ENCODE measurements at regions not wholly inside any gene's neighbourhood (a gene's known extent, or its start where the extent isn't known, plus 50 kb on each side); places are given as distances from the start of the nearest gene placed in this dataset.

- no peak overlapping the region for H2BK20ac ChIP-seq (ENCODE audit: low read depth, low read length)
- H2AFZ ChIP-seq (replicated peaks; ENCODE audit: low read length, poor library complexity) = no peak overlapping the region
- no peak overlapping the region for H3K4me3 ChIP-seq (ENCODE audit: insufficient read depth, low read depth, low read length)
- ChIA-PET CTCF (no interaction called here), POLR2A (ENCODE audit: unreplicated experiment) (no interaction called here)
- no peak overlapping the region for H2BK5ac ChIP-seq (ENCODE audit: low read depth, low read length, poor library complexity, severe bottlenecking)
- no peaks in the 10 kb centered on the region for H3K36me3 ChIP-seq (ENCODE audit: control insufficient read depth, insufficient read depth, low read length)
- dilution Hi-C loops (cut with HindIII; ENCODE audit: low sequenced_read_pairs, unreplicated experiment) (no loop called here), in situ Hi-C loops (cut with MboI; ENCODE audit: low sequenced_read_pairs) (no loop called here), intact Hi-C loops (cut with micrococcal nuclease) (no loop called here)
- no peak for TF ChIP-seq MAZ (IDR thresholded peaks at IDR 0.05; ENCODE audit: borderline replicate concordance, low read depth, low read length)
- TF ChIP-seq MXI1 (IDR thresholded peaks at IDR 0.05; ENCODE audit: borderline replicate concordance, low read depth, low read length) = no peak
- TF ChIP-seq, protein P1, sequence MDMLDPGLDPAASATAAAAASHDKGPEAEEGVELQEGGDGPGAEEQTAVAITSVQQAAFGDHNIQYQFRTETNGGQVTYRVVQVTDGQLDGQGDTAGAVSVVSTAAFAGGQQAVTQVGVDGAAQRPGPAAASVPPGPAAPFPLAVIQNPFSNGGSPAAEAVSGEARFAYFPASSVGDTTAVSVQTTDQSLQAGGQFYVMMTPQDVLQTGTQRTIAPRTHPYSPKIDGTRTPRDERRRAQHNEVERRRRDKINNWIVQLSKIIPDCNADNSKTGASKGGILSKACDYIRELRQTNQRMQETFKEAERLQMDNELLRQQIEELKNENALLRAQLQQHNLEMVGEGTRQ (IDR thresholded peaks at IDR 0.05; ENCODE audit: low read depth, low read length) = no peak
- no peak for TF ChIP-seq CEBPB (IDR thresholded peaks at IDR 0.05; ENCODE audit: low read depth, low read length)
- TF ChIP-seq RCOR1 (IDR thresholded peaks at IDR 0.05; ENCODE audit: insufficient replicate concordance, low read length) = no peak
- peak; percentile 54; the same call in 1 of the 2 replicates for TF ChIP-seq MAFK (IDR thresholded peaks at IDR 0.05; ENCODE audit: low read depth, low read length)
- no peak overlapping the region for H3K4me2 ChIP-seq (ENCODE audit: low read depth, low read length)
- H3K9me1 ChIP-seq (ENCODE audit: insufficient read depth, low read length) = no peaks in the 10 kb centered on the region
- DNase-seq = no peak
- no peak overlapping the region for H3K27ac ChIP-seq (ENCODE audit: insufficient read depth, low read length)
- no peak overlapping the region for H3K56ac ChIP-seq (ENCODE audit: extremely low read depth, insufficient read depth, low read length)
- H3K27me3 ChIP-seq (ENCODE audit: control insufficient read depth, insufficient read depth, low read length) = no peaks in the 10 kb centered on the region
- no peak overlapping the region for H2BK120ac ChIP-seq (ENCODE audit: low read depth, low read length)
- no peaks in the 10 kb centered on the region for H3K4me1 ChIP-seq (ENCODE audit: control insufficient read depth, insufficient read depth, low read length)
- H2AK9ac ChIP-seq (replicated peaks; ENCODE audit: low read depth, low read length, poor library complexity) = no peak overlapping the region
- H2BK15ac ChIP-seq (ENCODE audit: low read depth, low read length) = no peak overlapping the region
- no peaks in the 10 kb centered on the region; the same call in 1 of the 2 replicates for H3K9me3 ChIP-seq (ENCODE audit: control insufficient read depth, insufficient read depth, low read length)
- H3K14ac ChIP-seq (replicated peaks; ENCODE audit: low read depth, low read length) = no peak overlapping the region
- H3K9ac ChIP-seq (ENCODE audit: low read depth, low read length) = no peak overlapping the region
- H4K5ac ChIP-seq (ENCODE audit: low read depth, low read length) = no peak overlapping the region
- H3K23ac ChIP-seq (ENCODE audit: low read depth, low read length) = no peak overlapping the region
- H3K18ac ChIP-seq (ENCODE audit: low read depth, low read length) = no peak overlapping the region
- H4K8ac ChIP-seq (ENCODE audit: low read depth in 2 of 2, low read length in 2 of 2) = no peak overlapping the region
- no TSS peak for BruUV-seq (replicated peaks)
- H2AK5ac ChIP-seq (ENCODE audit: low read depth, low read length) = no peak overlapping the region
- no peaks in the 10 kb centered on the region for H4K20me1 ChIP-seq (ENCODE audit: insufficient read depth, low read length)
- H3K4ac ChIP-seq (ENCODE audit: low read depth, low read length) = no peak overlapping the region
- no peaks in the 10 kb centered on the region for H3K79me1 ChIP-seq (ENCODE audit: low read depth in 1 of 2, low read length in 2 of 2)
- ATAC-seq (ENCODE audit: low read depth) = no peak
- H4K91ac ChIP-seq (ENCODE audit: insufficient read depth, low read depth, low read length) = no peak overlapping the region
Measured at GRCh38 chr11:91093141-91093540, 870.3 kb upstream of the CHORDC1 start.

All from IMR-90 (cell line).